M059J (cell line): ENCODE measurements at regions not wholly inside any gene's neighbourhood (a gene's known extent, or its start where the extent isn't known, plus 50 kb on each side); places are given as distances from the start of the nearest gene placed in this dataset.

Experiments
- DNase-seq: peaks from one replicate; pipeline ENCODE4 v3.0.0-alpha.2; 2012; ENCODE audit warnings: low read depth

DNA sequence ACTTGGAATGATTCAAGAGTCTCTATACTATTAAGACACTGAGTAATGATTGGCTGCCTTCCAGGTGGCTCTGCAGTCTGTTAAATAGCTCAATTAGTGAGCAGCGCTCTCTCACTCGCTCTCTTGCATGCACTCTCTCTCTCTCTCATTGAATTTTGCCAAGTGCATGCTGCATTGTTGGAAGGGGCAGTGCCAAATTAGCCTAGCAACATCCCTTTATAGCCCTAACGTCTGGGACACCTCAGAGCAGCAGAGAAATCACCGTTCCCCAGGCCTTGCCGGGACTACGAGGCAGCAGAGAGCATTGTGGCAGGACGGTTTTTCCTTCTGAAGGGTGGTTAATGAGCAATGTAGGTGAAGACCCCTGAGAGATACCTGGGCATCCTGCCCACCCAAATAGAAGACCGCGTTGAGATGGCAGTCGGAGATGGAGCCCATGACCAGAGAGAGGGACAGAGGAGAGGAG is 447.6 kb upstream of the POU3F3 start:
- DNase-seq = no peak

DNA sequence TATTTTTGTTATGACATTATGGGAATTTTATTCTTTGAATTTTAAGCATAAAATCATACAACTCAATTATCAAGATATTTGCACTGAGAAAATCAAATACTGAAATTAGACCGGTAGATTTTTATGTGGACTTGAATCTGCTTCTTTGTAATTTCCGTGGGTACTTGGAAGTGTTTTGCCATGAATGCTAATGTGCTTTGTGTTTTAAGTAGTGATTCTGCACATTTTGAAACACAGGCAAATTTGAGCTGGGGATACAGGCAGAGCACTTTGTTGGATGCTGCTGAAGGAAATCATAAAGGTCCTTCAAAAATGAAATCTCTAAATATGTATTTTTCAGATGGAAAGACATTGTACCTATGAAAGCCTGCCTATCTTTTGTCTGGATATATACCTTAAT is 446.3 kb upstream of the POU3F3 start:
- no peak for DNase-seq

DNA sequence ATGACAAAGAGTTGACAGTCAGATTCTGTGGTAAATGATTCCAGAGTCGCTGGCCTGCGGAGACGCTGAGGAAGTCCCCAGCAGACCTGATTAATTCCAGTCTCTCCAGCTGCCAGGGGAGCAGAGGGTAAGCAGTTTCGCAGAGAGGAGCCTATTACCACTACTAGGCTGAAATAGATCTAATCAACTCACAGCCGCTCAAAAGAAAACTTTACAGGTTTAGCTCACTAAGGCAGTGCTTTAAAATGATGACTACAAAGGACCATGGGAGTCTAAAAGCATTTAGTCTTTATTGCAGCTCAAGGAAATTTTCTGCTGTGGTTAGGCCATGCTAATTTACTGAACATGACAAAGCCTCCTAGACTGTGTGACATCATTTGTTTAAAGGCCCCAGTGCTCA is 445.6 kb upstream of the POU3F3 start:
- DNase-seq = no peak

DNA sequence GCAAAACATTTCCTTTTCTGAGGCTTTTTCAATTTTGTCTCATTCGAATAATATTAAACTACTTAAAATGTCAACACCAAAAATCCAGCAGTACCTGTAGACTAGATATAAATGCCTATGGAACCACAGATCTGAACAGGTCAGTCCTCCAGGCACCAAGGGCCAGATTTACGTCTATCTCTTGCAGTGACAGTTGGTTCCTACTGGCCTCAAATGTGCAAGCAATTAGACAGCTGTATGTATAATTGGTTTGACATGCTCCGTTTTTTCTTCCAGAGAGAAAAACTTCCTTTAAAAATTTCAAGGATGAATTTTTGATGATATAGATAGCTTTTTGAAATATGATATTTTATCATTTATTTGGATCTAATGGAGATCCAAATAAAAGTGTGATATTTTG is 443.8 kb upstream of the POU3F3 start:
- no peak for DNase-seq

DNA sequence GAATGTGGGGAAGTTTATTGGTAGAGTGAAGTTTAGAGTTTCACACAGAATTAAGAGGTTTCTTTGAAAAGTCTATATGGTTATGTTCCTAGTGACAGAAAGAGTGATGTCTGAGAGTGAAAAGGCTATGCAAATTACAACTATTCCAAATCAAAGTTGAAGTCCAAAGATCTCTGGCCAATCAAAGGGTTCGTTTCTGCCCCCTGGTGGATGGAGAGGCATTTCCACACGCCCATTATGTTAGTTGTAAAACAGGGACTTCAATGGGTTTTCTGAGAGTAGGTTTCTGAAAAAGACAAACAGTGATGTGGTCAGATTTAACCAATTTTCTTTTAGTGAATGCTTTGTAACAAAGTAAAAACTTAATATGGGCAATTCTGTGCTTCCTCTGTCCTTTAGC is 441.5 kb upstream of the POU3F3 start:
- peak; percentile 2 for DNase-seq

DNA sequence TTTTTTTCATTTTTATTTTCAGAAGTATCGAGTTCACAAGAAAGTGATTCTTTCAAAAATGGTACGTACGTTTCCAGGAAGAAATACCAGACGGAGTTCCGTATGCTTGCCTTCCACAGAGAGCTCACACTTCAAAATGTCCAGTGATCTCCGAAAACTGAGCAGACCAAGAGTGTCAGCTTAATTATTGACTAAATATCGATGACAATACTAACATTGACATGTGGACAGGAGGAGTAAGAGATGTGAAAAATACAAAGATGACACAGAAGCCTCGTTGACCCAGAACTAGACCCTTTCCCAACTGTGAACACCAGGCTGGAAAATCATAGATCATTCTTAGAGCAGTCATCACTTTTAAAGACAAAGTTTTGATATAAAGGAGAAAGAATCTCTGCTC is 440.0 kb upstream of the POU3F3 start:
- no peak for DNase-seq

DNA sequence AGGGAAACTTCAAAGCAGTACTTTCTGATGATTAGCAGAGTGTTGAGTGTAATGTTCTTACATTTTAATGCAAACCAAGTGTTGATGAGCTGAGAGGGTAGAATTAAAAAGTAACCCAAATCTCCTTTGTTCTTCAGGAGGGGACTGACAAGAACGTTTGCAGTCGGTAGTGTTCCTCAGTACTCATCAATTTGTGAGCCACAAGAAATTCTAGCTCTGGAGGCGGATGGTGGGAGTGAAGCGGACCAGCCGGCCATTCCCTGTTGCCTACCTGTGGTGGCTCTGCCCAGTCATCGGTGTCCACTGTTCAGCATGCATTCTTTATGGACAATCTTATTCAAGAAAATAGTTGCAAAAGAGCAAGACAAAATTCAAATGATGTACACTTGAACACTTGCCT is 438.6 kb upstream of the POU3F3 start:
- DNase-seq = no peak

DNA sequence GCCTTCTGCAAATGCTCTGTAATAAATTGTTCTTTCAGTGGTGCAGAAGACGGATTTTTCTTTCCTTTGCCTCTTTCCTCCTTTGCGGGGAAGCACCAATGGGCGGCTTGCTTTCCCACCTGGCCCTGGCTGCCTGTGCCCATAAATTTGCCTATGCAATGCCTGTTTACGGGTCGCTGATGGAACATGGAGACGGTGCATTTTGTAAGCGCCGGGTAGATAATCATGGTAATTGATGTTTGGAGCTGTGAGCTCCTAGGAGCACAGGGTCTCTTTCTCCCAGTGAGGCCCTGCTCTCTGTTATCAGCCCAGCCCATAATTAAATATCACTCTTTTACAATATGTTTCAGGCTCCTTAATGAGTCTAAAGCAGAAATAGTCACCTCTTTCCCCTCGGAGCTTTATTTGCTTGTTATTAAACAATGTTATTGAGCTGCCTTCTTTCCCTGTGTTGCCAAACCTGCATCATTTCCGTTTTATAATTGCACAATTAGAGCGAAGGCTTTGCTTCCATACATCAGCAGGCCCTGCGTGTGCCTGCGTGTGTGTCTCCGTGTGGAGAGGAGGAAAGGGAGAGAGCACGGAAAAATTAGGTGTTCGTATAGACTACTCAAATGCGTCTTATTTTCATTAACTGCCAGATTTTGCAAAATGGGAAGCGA is 437.4 kb upstream of the POU3F3 start:
- no peak for DNase-seq

DNA sequence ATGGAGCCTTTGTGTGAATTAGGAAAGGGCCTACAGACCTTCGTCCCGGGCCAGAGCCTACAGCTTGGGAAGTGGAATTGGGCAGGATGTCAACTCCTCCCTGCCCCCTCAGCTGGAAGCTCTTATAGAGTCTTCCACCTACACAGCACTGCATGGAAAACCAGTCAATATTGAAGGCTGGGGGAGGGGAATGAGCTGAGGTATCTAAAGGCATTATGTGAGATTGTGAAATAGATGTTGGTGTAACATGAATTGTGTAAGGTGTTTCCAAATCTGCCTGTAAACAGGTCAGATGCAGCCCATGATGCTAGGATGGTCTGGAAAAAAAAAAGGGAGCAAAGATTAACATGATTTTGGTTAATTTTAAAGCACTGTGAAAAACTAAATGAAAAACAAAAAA is 433.5 kb upstream of the POU3F3 start:
- no peak for DNase-seq

DNA sequence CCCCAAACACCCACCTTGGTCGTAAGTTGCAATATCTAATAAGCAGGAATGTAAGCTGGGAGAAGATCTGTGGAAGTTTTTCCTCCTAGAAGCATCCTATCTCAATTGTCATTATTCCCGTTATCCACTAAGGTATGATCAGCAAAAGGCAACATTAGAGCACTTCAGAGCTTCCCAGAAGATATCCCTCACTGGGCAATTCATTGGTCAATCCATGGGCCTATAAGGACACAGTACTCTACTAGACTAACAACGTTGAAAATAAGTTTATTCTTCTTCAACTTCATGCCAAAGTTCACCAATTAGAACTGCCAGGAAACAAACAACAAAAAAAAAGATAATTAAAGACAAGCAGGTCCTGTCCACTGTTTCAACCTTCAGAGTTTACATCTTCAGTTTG is 433.0 kb upstream of the POU3F3 start:
- DNase-seq = no peak

DNA sequence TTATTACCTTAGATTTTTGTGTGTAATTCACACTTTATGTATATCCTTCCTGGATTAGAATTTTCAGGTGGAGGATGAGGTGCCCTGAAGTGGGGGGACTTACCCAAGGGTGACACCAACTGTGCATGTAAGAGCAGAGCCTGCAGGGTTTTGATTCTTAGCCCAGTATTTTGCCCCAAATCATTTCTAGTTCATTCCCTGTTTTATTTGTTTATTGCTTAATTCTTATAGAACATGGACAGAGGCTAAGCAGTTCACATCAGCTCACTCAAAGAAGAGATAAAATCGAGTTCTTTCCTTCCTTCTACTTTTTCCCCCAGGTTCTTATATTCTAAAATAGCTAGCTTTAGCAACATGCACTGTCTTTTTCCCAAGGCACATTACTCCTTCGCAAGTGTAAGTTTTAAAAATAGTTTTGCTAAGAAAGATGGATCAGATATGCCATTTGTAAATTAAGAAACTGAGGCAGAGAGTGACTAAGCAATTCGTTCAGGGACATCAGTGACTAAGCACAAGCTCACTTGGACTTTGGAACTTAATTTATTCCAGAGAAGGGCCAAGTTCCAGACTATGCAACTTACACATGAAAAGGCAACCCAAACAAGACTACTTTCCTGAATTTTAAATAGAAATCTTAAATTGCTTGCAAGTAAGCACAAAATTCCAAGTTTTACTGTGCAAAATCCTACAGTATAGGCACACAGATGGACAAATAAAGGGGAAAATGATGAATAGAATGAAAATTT is 427.9 kb upstream of the POU3F3 start:
- DNase-seq = no peak

DNA sequence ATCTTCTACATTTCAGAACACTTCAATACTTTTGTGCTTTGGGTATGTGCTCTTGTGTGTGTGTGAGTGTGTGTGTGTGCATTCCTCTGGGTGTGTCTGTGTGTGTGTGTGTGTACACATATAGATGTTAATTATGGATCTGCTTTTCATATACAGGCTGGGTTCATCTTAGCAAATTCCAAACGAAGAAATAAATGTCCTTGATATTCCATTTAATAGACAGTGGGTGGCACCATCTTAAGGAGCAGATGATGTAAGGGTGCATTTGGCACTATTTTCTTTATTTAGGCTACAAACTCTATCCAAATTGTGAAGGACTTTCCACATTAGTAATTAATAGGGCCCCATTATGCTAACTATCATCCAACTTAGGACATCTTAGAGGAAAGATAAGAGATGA is 425.8 kb upstream of the POU3F3 start:
- no peak for DNase-seq

DNA sequence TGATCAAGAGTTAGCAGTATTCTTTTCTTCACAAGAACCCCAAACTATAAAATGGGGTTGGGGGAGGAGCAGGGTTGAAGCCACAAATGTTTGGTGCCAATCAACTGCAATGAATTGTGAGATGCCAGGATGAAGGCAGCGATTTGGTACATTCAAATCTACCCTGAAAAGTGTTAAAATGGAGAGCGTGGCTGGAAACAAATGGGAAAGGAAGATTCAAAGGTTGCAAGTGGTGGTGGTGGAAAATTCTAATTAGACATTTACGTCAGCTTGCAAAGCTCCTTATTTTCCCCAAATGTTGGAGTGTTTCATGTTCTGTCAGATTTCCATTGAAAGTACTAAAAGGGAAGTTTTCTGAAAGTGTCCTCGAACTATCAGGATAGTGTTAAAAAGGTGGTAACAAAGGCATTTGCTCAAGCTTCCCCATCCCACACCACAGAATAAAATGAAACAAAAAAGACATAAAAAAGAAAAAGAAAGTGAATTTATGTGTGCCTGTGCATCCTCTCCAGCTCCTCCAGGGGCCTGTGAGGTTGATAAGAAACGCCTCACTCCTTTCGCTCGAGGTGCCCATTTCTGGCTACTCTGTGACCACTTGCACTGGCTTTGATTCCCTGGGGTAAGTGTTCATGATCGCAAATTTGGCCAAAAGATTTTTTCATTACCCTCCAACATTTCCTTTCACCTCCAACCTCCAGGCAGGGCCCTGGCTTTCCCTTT is 424.1 kb upstream of the POU3F3 start:
- no peak for DNase-seq

DNA sequence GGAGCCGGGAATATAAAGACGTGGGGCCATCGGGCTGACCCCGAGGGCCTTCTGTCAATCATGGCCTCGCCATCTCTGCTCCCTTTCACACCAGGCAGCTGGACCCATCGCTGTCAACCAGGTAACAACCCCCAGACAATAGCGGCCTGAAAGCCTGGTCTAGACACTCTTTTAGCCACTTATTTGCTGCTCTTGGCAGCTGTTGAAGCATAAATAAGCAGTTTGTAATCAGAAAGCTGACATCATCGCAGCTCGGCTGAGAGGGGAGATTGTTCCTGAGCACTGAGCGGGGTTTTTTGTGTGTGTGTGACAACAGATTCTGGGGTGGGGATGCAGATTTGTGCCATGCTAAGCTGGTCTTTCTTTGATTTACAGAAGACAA is 423.6 kb upstream of the POU3F3 start:
- no peak for DNase-seq

DNA sequence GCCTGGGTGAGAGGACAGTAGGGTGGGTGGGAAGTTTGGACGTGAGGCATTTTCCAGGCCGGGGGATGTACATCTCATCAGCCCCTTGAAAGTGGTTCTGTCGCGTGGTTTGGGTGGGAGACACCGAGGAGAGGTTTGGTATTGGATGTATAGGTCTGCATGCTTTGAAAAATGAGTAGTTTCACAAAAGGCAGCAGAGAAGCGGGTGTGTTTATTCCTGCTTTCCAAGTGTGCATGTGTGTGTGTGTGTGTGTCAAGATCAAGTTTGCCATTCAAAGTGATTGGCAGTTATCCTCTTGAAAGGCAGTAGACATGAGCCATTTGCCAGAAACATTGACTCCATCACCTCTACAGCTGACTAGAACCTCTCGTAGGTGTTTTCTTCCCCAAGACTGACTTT is 423.1 kb upstream of the POU3F3 start:
- no peak for DNase-seq

DNA sequence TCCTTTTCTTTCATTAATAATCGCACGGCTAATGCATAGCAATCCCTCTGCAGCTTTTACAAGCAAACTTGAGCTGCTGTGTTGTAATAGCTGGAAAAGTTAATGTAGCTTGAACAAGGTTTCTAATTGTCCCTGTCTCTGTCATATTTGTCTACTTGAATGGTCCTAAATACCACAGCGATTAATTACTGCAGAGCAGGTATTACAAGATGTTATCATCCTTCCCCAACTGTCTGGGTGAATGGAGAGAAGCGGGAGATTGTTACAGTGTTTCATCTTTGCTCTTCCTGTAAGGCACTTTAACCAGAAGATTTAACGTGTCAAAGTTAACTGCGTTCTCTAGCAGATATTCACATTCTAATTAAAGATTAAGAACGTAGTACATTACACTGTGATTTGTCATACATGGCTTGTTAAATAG is 422.2 kb upstream of the POU3F3 start:
- no peak for DNase-seq

DNA sequence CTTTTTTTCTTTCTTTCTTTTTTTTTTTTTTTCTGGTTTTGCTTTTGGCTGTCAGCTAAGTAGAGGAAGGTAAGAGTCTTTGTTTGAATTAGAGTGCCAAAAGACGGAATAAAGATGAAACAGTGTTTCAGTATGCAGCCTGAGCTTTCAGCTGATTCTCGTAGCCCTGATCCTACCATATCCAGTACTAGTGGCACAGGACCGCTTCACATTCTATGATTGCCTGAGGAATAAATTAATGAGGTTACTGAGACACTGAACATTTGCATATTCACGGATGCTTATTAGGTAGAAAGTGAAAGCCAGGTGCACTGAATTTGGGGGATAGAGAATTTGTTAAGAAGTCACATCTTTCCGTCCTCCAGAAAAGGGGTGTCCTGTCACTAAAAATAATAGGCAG is 421.5 kb upstream of the POU3F3 start:
- DNase-seq = no peak

DNA sequence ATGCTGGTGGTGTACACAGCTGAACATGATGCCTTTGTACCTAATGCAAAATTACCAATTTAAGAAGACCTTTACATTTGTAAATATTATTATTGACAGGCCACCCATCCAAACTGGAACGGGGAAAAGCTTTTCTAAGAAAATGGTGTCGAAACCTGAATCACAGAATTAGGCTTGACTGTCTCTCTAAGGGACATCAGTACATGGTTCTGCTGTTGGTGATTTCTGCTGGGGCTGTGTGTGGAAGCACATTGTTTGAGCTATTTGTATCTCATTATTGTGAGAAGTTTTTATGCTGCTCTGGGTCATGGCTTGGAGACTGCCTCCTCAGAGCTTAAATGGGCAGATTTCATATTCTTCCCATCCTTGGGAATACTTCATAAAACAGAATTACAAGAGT is 420.9 kb upstream of the POU3F3 start:
- DNase-seq = no peak

DNA sequence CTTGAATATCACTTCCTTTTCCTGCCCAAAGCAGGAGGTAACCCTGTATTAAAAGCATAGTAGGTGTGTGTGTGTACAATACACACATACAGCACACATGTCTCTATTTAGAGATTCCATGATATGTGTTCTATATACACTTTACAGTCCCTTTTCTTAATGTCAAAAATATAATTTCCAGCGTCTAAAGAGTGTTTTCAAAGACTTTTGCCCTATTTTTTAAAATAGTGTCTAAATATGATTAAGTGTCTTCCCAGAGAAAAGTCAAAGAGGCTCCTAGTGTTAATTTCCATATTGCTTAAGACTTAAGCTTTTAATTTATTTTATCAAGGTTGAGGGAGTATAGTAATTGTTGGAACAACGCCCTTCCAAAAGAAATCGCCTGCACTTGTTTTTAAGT is 420.3 kb upstream of the POU3F3 start:
- DNase-seq = no peak

DNA sequence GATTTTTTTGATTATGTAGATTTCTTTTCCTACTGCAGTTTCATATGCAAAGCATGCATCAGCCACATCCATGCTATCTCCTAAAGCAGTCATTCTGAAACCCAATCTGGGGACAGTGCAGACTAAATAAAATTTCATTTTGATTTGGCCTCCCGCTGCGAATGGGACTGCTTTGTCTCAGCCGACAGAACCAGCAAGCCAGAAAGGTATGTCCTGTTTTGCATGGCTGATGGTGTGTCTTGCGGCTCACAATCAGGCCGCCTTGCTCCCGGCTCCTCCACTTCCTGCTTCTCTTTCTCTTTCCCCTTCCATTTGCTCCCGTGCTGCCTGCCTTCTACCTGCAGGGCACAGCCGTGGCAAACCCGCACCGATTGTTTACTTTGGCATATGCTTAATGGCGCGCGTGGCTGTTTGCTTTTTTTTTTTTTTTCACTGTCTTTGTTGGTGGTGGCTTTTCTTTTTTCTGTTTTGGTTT is 419.6 kb upstream of the POU3F3 start:
- DNase-seq = peak; percentile 5

DNA sequence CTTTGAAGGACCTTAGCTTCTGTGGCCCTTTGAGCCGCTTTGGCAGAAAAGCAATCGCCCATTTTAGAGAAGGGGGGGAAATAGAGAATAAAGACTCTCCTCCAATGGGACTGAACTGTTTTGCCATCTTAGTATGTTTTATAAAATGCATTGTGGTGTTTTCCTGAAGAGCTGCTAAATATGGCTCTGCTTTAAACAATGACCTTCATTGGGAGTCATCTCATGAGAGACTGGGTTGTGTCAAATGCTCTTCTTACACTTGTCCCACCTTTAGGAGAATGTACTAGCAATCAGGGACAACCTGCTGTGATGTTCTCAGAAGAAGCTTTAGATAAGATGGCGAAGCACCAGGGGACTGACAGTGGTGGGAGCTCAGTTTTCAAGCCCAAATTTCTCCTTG is 418.9 kb upstream of the POU3F3 start:
- no peak for DNase-seq

DNA sequence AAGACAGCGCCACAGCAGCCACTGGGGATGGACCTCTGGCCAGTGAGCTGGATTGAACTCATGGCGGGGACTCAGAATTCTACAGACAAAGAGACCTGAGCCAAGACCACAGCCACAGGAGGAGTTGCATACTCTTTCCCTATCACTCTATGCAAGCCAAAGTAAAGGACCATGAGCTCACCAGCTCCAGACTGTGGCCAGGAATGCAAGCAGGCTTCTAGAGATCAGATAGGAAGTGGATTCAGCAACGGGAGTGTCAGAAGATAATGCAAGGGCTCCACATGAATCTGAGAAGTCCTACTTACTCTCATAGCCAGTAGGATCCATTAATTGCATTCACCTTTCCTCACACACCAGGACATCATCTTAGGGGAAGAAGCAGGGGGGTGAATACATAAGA is 415.4 kb upstream of the POU3F3 start:
- DNase-seq = no peak

DNA sequence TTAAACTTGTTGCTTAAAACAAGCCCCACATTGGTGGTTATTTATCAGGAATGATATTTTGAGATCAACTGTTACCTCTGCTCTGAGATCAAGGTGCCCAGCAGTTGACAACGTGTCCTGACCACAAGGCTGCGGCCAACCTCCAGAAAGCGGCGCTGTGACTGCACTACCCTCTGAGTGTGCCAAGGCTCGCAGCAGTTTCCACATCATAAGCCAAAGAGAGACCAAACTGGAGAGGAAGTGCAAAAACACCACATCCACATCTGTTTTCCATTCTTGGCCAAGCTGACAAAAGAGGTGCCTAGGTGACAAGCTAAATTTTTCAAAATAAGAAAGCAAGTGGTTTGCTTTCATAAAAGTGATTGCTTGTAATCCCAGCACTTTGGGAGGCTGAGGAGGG is 410.8 kb upstream of the POU3F3 start:
- DNase-seq = no peak
